ENCODE measurements at regions not wholly inside any gene's neighbourhood (a gene's known extent, or its start where the extent isn't known, plus 50 kb on each side); places are given as distances from the start of the nearest gene placed in this dataset.

GRCh38 chr4:1466863-1467165 is 60.6 kb upstream of the NKX1-1 start:
- no peaks in the 10 kb centered on the region for H3K4me1 ChIP-seq (ENCODE audit: insufficient read depth, low read length, severe bottlenecking)
- no peaks in the 10 kb centered on the region for H3K27me3 ChIP-seq (ENCODE audit: insufficient read depth, low read length)
- H3K27ac ChIP-seq (ENCODE audit: low read depth, low read length, poor library complexity, severe bottlenecking): no peak overlapping the region
- no peaks in the 10 kb centered on the region for H3F3A ChIP-seq (ENCODE audit: insufficient read depth, low read length)
- H3K4me3 ChIP-seq (ENCODE audit: low read depth, low read length, poor library complexity, severe bottlenecking): no peak overlapping the region
- H3K9me3 ChIP-seq (ENCODE audit: low read length): no peaks in the 10 kb centered on the region
- H3K9me2 ChIP-seq (ENCODE audit: low read depth, low read length): no peaks in the 10 kb centered on the region
- no peak overlapping the region for H3K4me2 ChIP-seq (ENCODE audit: low read length)
- no peaks in the 10 kb centered on the region for H4K20me1 ChIP-seq (ENCODE audit: insufficient read depth, low read length)
- TF ChIP-seq CTCF (IDR thresholded peaks at IDR 0.05; ENCODE audit: low read length) (no peak), EZH2 (IDR thresholded peaks at IDR 0.05; ENCODE audit: borderline replicate concordance, low read length) (no peak)
- H3K36me3 ChIP-seq (ENCODE audit: insufficient read depth, low read length): no peaks in the 10 kb centered on the region
- no peaks in the 10 kb centered on the region for H3K79me2 ChIP-seq (ENCODE audit: insufficient read depth, low read length)
- no peak overlapping the region for H2AFZ ChIP-seq (ENCODE audit: low read length)
- no peak overlapping the region for H3K9ac ChIP-seq (ENCODE audit: low read length)

- Histone ChIP-seq H3K27me3 (ENCODE audit: insufficient read depth, low read length) (no peaks in the 10 kb centered on the region), H4K20me1 (ENCODE audit: insufficient read depth, low read length) (no peaks in the 10 kb centered on the region), H3K27ac (ENCODE audit: low read depth, low read length, poor library complexity, severe bottlenecking) (no peak overlapping the region), H3K4me1 (ENCODE audit: insufficient read depth, low read length, severe bottlenecking) (no peaks in the 10 kb centered on the region), H3K4me2 (ENCODE audit: low read length) (no peak overlapping the region), H3K9me3 (ENCODE audit: low read length) (no peaks in the 10 kb centered on the region), H2AFZ (ENCODE audit: low read length) (no peak overlapping the region), H3K9me2 (ENCODE audit: low read depth, low read length) (no peaks in the 10 kb centered on the region), H3K79me2 (ENCODE audit: insufficient read depth, low read length) (no peaks in the 10 kb centered on the region), H3K9ac (ENCODE audit: low read length) (no peak overlapping the region), H3K4me3 (ENCODE audit: low read depth, low read length, poor library complexity, severe bottlenecking) (no peak overlapping the region), H3K36me3 (ENCODE audit: insufficient read depth, low read length) (no peaks in the 10 kb centered on the region), H3F3A (ENCODE audit: insufficient read depth, low read length) (no peaks in the 10 kb centered on the region)
- TF ChIP-seq EZH2 (IDR thresholded peaks at IDR 0.05; ENCODE audit: borderline replicate concordance, low read length): no peak
- no peak for TF ChIP-seq CTCF (IDR thresholded peaks at IDR 0.05; ENCODE audit: low read length)
Observed at GRCh38 chr4:1466034-1466862, 60.0 kb upstream of the NKX1-1 start.

- Histone ChIP-seq H3K9me3 (ENCODE audit: low read length) (no peaks in the 10 kb centered on the region), H4K20me1 (ENCODE audit: insufficient read depth, low read length) (no peaks in the 10 kb centered on the region), H3K9me2 (ENCODE audit: low read depth, low read length) (no peaks in the 10 kb centered on the region), H2AFZ (ENCODE audit: low read length) (no peak overlapping the region), H3K4me1 (ENCODE audit: insufficient read depth, low read length, severe bottlenecking) (no peaks in the 10 kb centered on the region), H3K9ac (ENCODE audit: low read length) (no peak overlapping the region), H3K36me3 (ENCODE audit: insufficient read depth, low read length) (no peaks in the 10 kb centered on the region), H3K4me2 (ENCODE audit: low read length) (no peak overlapping the region), H3K27me3 (ENCODE audit: insufficient read depth, low read length) (no peaks in the 10 kb centered on the region), H3K79me2 (ENCODE audit: insufficient read depth, low read length) (no peaks in the 10 kb centered on the region), H3K4me3 (ENCODE audit: low read depth, low read length, poor library complexity, severe bottlenecking) (no peak overlapping the region), H3K27ac (ENCODE audit: low read depth, low read length, poor library complexity, severe bottlenecking) (no peak overlapping the region), H3F3A (ENCODE audit: insufficient read depth, low read length) (no peaks in the 10 kb centered on the region)
- TF ChIP-seq EZH2 (IDR thresholded peaks at IDR 0.05; ENCODE audit: borderline replicate concordance, low read length) (no peak), CTCF (IDR thresholded peaks at IDR 0.05; ENCODE audit: low read length) (no peak)
Observed at GRCh38 chr4:1465173-1466033, 59.2 kb upstream of the NKX1-1 start.
